Epithelial cell of prostate (primary cell): ENCODE measurements at regions not wholly inside any gene's neighbourhood (a gene's known extent, or its start where the extent isn't known, plus 50 kb on each side); places are given as distances from the start of the nearest gene placed in this dataset.
"Not testable (repeated sequence)": the region's sequence is repeated elsewhere in the genome, so short reads cannot be mapped to it uniquely, and the experiment has no call there.

ENCODE experiments used
- DNase-seq: peaks from one replicate; pipeline ENCODE4 v3.0.0-alpha.2; 2011; ENCODE audit warnings: low read depth, low spot score
- H3K27ac ChIP-seq: fragments of 450-650 bp; 2 replicates; pipeline ENCODE4 v1.5.1; 2017; ENCODE audit warnings: mild to moderate bottlenecking

DNA sequence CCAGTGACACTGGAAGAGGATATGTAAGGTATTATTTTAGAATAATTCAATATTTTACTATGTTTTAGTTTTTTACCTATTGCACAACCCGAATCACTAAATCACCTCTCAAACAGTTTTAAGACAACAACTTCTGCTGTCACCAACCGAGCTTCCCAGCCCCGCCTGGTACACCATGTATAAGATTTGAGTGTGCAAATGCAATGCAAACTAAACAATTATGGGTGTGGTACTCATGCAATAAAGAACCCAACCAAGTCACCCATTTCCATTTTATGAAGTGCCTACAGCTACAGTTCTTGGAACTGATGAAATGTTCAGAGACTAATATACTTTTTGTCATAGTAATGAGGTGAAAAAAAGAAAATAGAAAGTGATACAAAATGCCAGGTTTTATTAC, 256.2 kb downstream of the TAFA4 start:
- H3K27ac ChIP-seq, result no peak overlapping the region
- DNase-seq, result no peak

DNA sequence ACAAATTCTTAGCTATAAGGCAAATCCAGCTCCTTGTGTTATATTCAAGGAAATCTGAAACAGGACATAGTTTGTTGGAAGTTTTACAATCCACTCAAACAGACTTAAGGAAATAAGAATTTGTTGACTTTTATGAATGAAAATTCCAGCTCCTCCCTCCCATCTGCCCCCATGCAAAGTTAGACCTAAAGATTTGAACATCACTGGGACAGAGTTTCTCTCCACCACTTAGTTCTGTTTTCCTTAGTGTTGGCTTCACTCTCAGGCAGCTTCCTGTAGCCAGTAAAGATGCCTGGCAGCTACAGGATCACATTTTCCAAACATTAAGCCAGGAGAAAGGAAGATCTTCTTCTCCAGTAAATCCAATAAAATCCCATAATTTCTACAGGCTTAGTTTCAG, 265.0 kb downstream of the TAFA4 start:
- no peak overlapping the region for H3K27ac ChIP-seq
- no peak for DNase-seq

DNA sequence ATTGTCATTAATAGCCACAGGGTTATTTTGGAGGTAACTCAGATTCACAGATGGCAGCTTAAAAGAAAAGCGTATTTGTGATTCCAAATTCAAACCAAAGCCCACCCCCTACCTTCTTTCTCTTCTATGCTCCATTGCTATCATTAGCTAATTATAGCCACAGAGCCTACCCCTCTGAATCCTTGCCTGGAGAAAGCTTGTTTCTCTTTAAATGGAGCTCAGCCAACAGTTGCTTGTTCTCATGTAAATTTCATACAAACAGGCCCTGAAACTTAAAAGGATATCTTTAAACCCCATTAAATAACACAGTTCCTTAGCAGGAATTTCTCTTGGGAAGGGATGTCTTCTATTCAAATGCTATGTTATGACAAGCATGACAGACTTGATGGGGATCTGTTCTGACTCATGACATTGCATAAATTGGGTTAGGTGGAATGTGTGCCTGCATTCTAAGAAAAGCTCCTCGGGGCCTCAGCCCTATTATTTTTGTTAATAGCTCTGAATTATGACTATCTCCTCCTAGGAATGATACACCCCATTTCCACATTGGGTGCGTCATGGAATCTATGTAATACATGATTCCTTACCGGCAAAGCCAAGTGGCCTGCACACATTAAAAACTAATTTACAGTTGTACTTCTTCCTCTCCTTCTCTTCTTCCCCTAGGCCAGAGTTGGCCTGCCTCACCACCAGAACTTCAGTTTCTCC, 265.8 kb downstream of the TAFA4 start:
- no peak for DNase-seq
- H3K27ac ChIP-seq, result no peak overlapping the region

DNA sequence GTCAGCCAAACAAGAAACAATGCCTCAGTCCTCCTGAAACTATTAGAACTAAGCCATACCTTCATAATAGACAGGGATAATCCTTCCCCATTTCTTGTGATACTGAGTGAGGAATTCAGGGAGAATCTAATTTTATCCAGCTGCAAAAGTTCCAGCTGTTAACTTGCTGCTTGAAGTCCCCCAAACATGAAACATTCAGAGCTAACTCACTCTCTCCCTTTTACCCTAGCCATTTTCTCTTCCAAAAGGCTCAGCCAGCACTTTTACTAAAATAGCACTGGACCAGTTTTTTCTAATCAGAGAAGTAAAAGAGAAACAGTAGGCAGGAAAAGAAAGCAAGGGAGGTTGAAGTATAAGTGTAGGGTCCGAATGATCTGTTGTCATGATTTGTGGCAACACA, 268.1 kb downstream of the TAFA4 start:
- no peak overlapping the region for H3K27ac ChIP-seq
- no peak for DNase-seq

DNA sequence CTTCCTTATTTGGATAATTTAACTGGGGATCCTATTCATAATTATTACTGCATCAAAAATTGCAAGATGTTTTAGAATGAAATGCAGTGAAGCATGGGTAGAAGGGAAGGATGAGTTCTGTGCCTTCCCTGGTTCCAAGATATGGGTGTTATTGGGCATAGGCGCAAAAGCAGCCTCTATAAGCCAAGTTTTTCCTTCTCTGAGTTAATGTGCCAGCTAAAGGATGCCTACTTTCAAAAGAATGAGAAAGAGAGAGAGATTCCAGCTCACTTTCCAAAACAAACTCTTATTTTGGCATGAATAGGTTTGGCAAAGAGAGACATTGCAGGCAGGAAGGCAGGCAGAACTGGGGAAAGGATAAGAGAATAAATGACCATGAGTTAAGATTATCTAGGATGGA, 270.2 kb downstream of the TAFA4 start:
- DNase-seq, result no peak
- H3K27ac ChIP-seq, result no peak overlapping the region

DNA sequence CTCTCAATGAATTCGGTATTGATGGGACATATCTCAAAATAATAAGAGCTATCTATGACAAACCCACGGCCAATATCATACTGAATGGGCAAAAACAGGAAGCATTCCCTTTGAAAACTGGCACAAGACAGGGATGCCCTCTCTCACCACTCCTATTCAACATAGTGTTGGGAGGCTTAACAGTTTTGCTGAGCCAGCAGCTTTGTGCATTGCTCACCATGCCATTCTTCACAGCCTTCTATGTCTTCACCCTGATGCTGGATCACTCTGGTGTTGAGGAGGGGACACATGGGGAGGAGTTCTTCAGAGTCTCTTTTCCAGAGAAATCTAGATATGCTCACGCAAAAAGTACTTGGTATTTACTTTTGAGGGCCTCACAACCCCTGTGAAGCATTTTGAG, 281.7 kb downstream of the TAFA4 start:
- DNase-seq, H3K27ac ChIP-seq: not testable (repeated sequence)

DNA sequence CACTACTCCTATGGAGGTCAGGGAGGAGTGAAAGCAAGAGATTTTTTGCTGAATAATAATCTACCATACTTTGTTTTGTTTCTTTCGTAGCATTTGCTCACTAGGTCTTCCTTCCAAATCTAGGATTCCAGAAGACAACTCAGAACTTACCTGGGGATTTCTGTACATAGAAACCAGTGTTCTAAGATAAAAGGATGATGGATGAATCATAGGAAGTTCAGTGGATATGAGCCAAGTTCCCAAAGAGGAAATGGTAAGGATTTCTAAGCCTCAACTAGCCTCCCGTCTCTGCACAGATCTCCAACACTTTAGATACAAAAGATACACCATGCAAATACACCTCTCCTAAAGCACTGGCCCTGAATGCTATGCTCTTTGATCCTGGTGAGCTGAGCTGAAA, 283.9 kb downstream of the TAFA4 start:
- no peak for DNase-seq

DNA sequence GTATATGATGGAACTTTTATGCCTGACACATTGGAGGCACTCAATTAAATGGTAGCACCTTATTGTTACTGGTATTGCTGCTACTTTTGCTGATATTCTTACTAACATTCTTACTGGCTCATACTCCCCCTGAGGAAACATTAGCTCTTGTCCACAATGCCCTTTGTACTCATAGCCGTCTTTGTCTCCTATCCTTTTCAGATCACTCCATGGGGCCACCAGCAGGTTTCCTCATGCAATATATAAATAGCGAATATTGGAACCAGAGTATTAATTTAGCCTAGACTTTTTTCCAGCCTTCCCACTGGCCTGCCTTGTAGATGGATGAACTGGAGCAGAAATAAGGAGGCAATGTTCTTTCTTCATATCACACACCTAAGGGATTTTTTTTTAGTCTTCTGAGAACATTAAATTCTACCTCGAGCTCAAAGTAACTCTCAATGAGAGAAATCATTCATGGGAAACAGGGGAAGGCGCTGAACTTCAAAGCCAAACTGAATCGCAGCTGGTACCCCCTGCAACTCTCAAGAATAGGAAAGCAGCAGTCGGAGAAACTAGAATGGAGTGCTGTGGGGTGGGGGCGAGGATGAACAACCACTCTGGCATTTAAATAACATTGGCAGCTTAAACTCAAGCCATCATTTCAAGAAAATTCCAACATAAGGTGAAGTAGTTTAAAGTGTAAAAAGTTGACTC, 300.3 kb downstream of the TAFA4 start:
- no peak for DNase-seq

More for the DNA sequence above, 283.9 kb downstream of the TAFA4 start:
- no peak overlapping the region for H3K27ac ChIP-seq

DNA sequence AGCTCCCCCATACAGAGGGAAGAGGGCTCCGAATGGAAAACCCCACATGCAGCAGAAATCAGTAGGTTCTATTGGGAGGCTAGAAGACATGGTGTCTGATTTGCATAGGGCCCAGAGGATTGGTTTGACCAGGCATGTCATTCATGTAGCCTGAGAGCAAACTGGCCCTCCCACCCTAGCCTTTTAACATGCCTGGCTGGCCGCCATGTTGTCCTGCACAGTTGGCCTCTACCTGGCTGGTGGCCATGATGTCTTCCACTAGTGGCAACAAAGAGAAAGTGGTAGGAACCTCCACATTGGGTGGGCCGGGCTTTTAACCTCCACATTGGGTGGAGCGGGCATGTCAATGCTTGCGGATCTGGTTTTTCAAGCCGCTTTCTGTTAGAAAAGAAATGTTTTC, 312.1 kb downstream of the TAFA4 start:
- DNase-seq, result no peak
- H3K27ac ChIP-seq, result no peak overlapping the region

More for the DNA sequence above, 300.3 kb downstream of the TAFA4 start:
- no peak overlapping the region for H3K27ac ChIP-seq

DNA sequence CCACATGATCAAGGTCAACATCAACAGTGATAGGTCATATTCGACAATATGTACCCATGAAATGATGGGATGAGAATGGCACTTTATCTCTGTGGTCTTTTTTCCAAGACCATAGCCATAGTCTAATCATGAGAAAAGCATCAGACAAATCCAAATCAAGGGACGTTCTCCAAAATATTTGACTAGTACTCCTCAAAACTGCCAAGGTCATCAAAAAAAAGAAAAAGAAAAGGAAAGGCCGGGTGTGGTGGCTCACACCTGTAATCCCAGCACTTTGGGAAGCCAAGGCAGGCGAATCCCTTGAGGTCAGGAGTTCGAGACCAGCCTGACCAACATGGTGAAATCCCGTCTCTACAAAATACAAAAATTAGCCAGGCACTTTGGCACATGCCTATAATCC, 318.3 kb downstream of the TAFA4 start:
- no peak overlapping the region for H3K27ac ChIP-seq
- no peak for DNase-seq

DNA sequence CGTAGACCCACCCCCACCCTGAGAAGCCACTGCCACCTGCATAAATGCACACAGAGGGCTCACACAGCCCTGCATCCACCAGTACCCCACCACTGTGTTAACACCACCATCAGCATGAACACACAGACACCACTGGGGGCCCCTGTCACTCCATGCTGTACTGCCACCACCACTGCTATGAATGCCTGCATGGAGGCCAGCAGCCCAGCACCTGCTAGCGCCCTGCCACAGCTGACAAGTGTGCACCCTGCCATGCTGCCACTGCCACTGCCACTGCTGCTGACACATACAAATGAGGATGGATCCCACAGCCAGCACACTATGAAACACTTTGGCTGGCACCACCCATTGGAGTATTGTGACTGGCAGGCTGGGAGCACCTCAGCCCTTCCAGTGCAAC, 361.0 kb downstream of the TAFA4 start:
- no peak for DNase-seq
- no peak overlapping the region for H3K27ac ChIP-seq

DNA sequence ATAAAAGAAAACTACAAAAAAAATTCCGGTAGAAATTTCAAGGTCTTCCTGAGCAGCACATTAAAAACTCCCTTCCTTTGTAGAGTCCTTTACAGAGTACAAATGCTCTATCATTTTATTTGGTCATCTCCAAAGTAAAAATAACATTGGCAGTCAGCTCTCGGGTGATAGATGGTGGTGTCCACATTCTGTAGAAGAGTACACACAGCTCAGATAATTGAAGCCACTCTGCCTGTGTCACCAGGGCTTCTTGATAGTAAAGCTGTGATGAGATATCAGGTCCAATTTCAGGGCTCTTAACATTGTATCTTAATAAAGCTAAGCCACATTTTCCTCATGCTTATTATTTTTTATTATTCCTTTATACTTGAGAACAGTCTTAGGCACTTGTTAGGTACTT, 371.6 kb downstream of the TAFA4 start:
- DNase-seq, result no peak
- no peak overlapping the region for H3K27ac ChIP-seq

DNA sequence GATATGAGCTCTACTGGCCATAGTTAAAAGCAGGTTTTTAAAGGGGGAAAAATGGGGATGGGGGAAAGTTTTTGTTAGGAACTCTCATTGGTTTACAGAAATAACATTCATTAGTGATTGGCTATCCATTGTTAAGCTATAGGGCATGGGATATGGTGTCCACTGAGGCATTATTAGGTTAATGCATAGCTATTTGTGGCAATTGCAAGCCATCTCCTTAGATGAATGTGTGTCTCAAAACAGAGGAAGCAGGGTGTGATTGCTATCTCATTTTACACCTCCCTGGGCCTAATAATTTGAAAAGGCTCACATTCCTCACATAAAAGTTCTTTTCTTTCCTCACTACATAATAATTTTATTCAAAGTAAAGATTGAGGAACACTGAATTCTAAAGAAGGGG, 396.6 kb downstream of the TAFA4 start:
- H3K27ac ChIP-seq, result no peak overlapping the region
- no peak for DNase-seq

DNA sequence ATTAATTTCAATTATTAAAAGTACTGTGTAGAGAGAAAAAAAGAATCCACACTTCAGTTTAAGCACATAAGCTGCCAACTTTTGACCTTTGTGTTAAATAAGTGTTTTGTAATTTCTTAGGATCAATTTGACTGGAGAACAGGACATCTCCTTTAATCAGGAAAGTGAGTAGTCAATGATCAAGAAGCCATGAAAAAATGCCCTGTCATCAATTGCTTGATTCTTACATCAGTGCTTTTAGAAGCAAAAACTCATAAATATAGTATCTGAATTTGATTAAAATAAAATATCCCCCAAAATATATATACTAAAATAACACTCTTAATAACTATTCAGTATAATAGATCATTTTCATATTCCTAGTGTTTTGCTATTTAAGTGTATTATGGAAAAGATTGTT, 409.0 kb downstream of the TAFA4 start:
- no peak for DNase-seq
- no peak overlapping the region for H3K27ac ChIP-seq

DNA sequence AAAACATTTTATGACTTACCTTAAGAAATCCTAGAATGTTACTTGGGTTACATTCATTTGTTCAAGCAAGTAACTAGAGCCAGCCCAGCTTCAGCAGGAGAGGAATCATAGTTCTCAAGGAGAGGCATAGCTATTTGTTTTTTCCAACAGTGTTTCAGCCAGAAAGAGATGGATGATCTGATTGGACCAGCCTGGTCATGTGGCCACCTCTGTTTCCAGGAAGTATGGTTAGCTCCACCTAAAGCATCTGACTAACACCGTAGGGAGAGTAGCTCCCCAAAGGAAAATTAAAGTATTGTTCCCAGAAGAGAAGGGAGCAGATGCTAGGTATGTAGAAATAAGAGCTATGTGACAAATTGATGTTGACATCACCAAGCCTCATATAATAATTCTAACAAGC, 417.1 kb downstream of the TAFA4 start:
- no peak for DNase-seq
- no peak overlapping the region for H3K27ac ChIP-seq

DNA sequence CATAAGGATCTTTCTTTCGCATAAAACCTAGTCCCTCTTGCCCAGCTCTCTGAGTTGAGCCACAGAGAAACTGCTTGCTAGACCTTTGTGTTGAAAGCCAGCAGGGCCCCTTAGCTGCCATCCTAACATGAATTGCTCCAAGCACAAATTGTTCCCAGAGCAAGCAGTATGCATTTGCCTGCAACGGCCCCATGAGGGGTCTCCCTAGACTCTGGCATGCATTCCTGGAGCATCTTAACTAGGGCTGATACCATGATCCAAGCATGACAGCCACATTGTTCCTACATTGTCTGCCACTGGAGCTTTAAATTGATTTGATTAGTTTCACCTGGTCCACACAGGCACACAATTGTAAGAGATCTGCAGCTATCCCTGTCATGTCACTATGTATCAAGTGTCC, 428.1 kb downstream of the TAFA4 start:
- DNase-seq, result no peak
- H3K27ac ChIP-seq, result no peak overlapping the region

DNA sequence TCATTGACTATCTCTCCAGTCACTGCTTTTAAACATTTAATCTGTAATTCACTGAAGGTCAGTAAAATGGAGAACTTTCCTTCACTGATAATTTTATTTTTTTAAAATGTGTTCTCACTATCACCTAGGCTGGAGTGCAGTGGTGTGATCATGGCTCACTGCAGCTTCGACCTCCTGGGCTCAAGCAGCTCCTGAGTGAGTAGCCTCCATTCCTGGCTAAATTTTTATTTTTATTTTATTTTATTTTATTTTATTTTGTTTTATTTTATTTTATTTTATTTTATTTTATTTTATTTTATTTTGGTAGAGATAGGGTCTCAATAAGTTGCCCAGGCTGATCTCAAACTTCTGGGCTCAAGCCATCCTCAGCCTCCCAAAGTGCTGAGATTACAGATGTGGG, 446.5 kb downstream of the TAFA4 start:
- not testable (repeated sequence) for H3K27ac ChIP-seq, DNase-seq

DNA sequence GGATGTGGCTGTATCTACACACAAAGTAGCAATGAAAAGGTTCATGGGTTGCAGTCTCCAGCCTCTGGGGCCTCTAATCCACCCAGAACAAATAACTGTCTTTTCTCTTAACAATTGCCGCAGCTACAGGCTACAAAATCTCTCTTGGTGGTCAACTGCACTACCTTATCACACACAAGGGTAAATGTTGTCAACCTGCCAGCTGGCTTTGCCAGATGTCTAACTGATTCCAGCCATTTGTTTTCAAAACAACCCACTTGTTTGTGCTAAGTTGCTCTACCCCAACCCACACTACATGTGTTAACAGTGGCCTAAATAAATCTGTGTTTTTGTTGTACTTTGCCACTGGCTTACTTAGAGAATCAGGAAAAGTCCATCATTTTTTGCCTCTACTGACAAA, 447.3 kb downstream of the TAFA4 start:
- no peak overlapping the region for H3K27ac ChIP-seq
- DNase-seq, result no peak

DNA sequence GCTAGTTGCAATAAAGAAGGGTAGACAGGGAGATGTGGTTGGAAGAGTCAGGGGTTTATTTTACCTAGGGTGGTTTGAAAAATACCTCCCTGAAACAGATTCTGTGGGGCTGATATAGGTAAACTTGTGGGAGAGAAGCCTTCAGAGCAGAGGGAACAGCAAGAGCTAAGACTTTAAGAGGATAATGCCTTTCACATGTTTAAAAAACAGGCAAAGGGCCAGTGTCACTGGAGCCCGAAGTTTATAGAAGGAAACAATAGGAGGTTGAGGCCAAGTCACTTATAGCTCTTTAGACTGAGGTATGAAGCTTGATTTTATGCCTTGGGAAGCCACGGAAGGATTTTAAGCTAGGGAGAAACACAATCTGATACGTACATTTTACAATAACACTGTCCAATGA, 448.7 kb downstream of the TAFA4 start:
- no peak overlapping the region for H3K27ac ChIP-seq
- DNase-seq, result no peak

DNA sequence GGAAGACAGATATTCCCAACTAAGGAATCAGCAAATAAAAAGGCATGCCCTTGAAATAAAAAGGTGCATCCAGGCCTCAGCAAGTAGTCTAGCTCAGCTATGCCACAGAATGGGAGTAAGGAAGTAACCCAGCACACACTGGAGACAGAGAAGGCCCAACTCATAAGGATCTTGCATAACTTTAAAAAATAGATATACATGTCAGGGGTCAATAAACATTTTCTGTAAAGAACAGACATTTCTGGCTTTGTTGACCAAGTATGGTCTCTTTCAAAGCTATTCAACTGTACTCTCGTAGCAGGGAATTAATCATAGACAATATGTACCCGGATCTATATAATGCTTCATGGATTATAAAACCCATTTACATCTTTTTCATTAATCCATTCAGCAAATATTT, 449.3 kb downstream of the TAFA4 start:
- no peak for DNase-seq
- H3K27ac ChIP-seq, result no peak overlapping the region

DNA sequence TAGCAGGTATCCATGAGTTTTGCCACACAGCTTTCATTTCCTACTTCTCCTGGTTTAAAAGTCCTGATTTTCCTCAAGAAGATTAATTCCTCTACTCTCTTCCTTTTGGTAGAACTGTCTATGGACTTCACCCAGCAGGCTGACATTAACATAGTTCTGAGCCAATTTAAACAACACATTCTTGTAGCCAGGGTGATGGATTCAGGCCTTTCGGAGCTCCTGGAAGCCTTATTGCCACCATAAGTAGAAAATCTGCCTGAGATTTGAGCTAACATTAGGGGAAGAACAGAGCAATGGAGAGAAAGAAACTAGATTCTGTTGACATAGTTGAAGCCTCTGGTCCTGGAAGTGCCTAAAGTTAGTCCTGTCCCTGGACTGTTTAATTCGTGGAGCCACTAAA, 449.8 kb downstream of the TAFA4 start:
- DNase-seq, result no peak
- H3K27ac ChIP-seq, result no peak overlapping the region

DNA sequence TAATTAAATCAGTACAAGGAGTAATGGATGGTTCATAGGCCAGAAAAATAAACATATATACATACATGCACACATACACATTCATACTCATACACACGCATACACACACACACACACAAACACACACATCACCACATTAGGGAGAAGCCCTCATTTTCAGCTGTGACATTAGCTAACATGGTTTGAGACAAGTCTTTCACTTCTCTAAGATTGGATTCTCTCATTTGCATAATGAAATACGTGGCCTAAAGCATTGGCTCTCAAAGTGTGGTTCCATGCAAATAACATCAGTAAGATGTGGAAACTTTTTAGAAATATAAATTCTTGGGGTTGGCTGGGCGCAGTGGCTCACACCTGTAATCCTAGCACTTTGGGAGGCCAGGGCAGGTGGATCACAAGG, 452.6 kb downstream of the TAFA4 start:
- DNase-seq, result no peak
- H3K27ac ChIP-seq, result no peak overlapping the region
